GM21737 (cell line): ENCODE measurements at regions not wholly inside any gene's neighbourhood (a gene's known extent, or its start where the extent isn't known, plus 50 kb on each side); places are given as distances from the start of the nearest gene placed in this dataset.

Source experiments
- ATAC-seq: cut with Tn5 transposase; IDR thresholded peaks from one replicate; pipeline ENCODE4 v1.9.1; 2021; ENCODE audit warnings: mild to moderate bottlenecking, moderate library complexity; ENCODE audit not compliant: unreplicated experiment

- ATAC-seq: no peak
Measured at GRCh38 chr2:220081171-220081570, 453.7 kb downstream of the SLC4A3 start.

DNA sequence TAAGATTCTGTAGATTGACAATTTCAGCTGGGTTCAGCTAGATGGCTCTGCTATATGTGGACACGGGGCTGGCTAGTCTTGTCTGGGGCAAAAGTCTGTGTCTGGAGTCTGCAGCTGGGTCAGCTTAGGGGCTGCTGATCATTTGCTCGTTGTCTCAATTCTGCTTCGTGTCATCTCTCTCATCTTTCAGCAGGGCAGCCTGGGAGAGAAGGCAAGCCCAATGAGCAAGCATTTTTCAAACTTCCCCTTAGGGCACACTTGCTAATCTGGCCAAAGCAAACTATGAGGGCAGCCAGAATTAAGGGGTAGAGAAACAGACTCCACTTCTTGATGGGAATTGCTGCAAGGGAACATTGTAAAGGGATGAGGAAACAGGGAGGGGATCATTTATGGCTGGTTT is 462.6 kb downstream of the SLC4A3 start:
- no peak for ATAC-seq

GRCh38 chr2:220096406-220096805 is 469.0 kb downstream of the SLC4A3 start:
- ATAC-seq: no peak

DNA sequence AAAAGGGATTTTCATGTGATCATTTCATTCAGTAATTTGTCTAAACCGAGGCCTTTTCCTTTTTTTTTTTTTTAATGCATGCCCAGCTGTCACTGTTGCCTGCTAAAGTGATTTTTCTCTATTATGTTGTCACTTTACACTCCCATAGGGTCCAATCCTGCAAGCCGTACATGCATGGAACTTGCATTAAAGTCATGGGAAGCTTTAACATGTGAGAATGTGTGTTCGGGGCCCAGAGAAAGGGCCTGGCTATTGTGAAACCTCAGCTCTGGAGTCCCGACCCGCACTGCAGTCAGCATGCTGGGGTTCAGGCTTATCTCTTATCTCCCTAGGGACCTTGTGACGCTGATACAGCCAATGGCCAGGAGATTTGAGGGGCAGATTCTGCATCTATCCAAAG is 474.6 kb downstream of the SLC4A3 start:
- no peak for ATAC-seq

- no peak for ATAC-seq
Measured at GRCh38 chr2:220103596-220103995, 476.2 kb downstream of the SLC4A3 start.

GRCh38 chr2:220104871-220105351 is 477.5 kb downstream of the SLC4A3 start:
- ATAC-seq: no peak

- ATAC-seq: no peak
Measured at GRCh38 chr2:220106065-220106464, 478.6 kb downstream of the SLC4A3 start.

DNA sequence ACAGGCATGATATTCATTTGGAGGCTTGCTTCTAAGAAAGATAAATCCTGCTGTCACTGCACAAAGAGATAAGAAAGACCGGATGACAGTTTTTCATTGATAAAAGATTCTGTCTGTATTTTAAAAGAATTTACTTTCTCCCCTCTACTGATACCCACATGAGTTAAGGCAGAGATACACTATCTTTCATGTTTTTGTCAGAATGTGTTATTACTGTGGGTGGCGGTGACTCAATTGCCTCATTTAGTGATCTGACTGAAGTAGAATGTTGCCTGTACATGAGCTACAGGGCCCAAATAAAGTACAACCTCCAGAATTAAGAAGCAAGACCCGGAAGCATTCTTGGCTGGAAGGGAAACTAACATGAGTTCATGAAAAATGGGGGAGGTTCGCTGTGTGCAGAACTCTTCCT is 480.0 kb downstream of the SLC4A3 start:
- no peak for ATAC-seq

DNA sequence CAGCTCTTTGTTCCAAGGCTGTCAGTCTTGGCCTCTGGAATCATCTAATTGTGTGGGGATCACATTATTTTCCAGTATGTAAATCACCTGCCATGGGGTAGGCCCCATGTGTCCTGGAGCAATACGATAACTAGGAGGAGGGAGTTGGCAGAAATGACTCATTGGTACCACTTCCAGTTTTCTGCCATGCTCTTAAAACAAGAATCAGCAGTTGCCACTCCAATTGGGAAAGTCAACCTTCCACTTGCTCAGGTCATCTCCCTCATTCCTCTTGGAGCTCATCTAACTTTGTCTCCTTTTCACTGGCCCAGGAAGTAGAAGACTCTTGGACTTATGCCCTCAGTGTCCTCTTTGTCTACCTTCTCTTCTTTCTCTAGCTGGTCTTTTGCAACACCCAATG is 487.0 kb downstream of the SLC4A3 start:
- ATAC-seq: no peak

DNA sequence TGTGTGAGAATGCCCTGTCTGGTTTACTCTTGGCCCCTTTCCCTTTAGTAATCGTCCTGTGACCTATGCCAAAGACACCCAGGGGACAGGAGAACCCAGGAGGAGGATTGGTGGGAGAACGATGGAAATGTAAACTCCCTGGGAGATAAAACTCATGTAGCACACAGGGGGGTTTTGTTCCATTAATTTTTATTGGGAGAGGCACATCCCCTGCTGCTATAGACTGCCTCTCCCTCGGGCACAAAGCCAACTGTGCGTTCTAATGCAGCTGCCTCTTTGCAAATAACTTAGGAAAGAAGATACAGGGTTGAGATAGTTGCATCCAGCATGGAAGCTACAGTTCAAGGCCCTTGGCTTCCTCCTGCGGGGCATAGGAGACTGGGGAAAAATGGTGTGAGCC is 489.6 kb downstream of the SLC4A3 start:
- ATAC-seq: no peak

- ATAC-seq: no peak
Measured at GRCh38 chr2:220120041-220120440, 492.6 kb downstream of the SLC4A3 start.

- ATAC-seq: no peak
Measured at GRCh38 chr2:220123751-220124150, 496.3 kb downstream of the SLC4A3 start.

GRCh38 chr2:220125551-220125950 is 498.1 kb downstream of the SLC4A3 start:
- ATAC-seq: no peak

GRCh38 chr2:220127311-220127710 is 499.9 kb downstream of the SLC4A3 start:
- no peak for ATAC-seq

- ATAC-seq: no peak
Measured at GRCh38 chr2:220127876-220128275, 500.4 kb downstream of the SLC4A3 start.

GRCh38 chr2:220129391-220129790 is 502.0 kb downstream of the SLC4A3 start:
- no peak for ATAC-seq

- ATAC-seq: no peak
Measured at GRCh38 chr2:220134756-220135534, 507.5 kb downstream of the SLC4A3 start.

GRCh38 chr2:220143336-220143735 is 515.9 kb downstream of the SLC4A3 start:
- no peak for ATAC-seq

- ATAC-seq: no peak
Measured at GRCh38 chr2:220144411-220144810, 517.0 kb downstream of the SLC4A3 start.

DNA sequence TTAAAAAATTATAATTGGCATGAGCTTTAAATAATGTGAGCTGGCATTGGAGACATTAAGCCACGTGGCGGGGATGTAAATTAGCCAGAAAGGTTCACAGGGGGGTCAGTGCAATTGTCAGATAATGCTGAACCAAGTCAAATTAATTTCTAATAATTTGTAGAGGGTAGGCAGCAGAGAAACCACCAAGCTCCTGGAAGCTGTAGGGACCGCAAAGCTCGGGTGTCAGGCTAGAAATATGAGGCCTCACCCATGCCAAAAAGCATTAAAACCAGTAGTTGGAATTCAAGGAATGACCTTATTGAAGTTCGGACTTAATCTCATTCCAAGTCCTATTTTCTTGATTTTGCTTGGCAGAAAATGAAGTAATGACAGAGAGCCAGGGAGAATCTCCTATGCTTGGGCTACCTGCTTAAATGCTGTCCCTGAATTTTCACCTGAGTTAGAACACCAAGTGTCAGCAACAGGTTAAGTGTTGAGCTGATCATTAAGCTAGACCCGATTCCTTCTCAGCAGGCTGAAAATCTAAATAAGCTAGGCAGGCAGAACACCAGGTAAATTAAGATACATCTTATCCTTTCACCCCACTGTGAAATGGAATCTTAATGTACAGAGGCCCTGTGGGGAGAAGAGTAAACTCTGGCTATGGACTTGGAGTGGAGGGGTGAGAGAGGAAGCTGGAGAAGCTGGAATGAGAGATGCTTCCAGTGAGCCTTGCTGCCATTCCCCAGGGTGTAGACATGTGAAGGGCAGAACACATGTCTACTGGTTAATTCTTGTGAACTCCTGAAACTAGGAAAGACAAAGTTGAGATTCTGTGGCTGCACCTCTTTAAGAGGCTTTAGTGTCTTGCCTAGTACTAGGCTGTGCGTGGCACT is 520.0 kb downstream of the SLC4A3 start:
- no peak for ATAC-seq

GRCh38 chr2:220148471-220149248 is 521.2 kb downstream of the SLC4A3 start:
- ATAC-seq: no peak
